Adrenal gland (tissue), 5 donors: ENCODE measurements at regions not wholly inside any gene's neighbourhood (a gene's known extent, or its start where the extent isn't known, plus 50 kb on each side); places are given as distances from the start of the nearest gene placed in this dataset.

Experiments
- POLR2A ChIP-seq, 2 donors: fragments of 450-650 bp; IDR thresholded peaks; one replicate each; pipeline ENCODE4 v1.6.1; 2017; ENCODE audit warnings: antibody characterized with exemption in 2 of 2, mild to moderate bottlenecking in 2 of 2, moderate library complexity in 1 of 2
- TF ChIP-seq, protein P1 (sequence below), 6 experiments: fragments of 450-650 bp in 4 of 6; fragments of 200-600 bp in 2 of 6; sonication (generic) in 1 of 6; IDR thresholded peaks; 1 replicate in 5 of 6; 2 replicates in 1 of 6; pipeline versions ENCODE4 v1.5.1 to v1.8.0; 2016 to 2021; ENCODE audit warnings: antibody characterized with exemption in 6 of 6, mild to moderate bottlenecking in 2 of 6, moderate library complexity in 1 of 6
- donor health status: DM: no; HTN: no; CAD: no.

DNA sequence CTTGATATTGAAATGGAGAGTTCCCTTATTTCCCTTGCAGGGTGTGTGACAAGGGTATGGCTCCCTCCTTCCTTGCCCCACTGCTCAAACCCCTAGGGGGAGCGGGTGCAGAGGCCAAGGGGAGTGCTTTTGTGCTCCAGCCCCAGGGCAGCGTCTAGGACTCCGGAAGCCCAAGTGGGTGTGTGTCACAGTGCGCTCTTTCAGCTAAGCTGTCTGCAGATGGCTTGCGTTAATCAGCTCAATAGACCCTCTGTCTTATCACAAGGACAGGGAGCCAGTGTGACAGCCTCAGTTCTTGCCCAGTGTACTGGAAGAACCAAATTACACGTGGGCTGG, 523.6 kb upstream of the LMCD1 start:
- TF ChIP-seq, protein P1, sequence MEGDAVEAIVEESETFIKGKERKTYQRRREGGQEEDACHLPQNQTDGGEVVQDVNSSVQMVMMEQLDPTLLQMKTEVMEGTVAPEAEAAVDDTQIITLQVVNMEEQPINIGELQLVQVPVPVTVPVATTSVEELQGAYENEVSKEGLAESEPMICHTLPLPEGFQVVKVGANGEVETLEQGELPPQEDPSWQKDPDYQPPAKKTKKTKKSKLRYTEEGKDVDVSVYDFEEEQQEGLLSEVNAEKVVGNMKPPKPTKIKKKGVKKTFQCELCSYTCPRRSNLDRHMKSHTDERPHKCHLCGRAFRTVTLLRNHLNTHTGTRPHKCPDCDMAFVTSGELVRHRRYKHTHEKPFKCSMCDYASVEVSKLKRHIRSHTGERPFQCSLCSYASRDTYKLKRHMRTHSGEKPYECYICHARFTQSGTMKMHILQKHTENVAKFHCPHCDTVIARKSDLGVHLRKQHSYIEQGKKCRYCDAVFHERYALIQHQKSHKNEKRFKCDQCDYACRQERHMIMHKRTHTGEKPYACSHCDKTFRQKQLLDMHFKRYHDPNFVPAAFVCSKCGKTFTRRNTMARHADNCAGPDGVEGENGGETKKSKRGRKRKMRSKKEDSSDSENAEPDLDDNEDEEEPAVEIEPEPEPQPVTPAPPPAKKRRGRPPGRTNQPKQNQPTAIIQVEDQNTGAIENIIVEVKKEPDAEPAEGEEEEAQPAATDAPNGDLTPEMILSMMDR (IDR thresholded peaks at IDR 0.05) = no peak
- no peak for TF ChIP-seq POLR2A (IDR thresholded peaks at IDR 0.05)
